IMR-90 (cell line): ENCODE measurements at regions not wholly inside any gene's neighbourhood (a gene's known extent, or its start where the extent isn't known, plus 50 kb on each side); places are given as distances from the start of the nearest gene placed in this dataset.
A peak's percentile ranks its signal among the peaks of the same experiment; 100 is the strongest.

ENCODE experiments used
- ATAC-seq: fragments of 200-7000 bp; cut with Tn5 transposase; 2 replicates; pipeline ENCODE4 v1.9.1; 2020; ENCODE audit warnings: low read depth, mild to moderate bottlenecking, moderate library complexity
- BruUV-seq: library from RNA; stranded (reverse); fragments of 400-500 nt; replicated peaks from 2 replicates; lab custom pipeline; 2021; lab: Mats Ljungman, UMichigan
- CTCF ChIA-PET: fragments of 300-600 bp; formaldehyde crosslinking; extraction: SDS; loops from one replicate; lab custom pipeline; 2021; ENCODE audit warnings: antibody characterized with exemption; lab: Yijun Ruan, JAX
- POLR2A ChIA-PET: fragments of 300-600 bp; sonication (Branson Sonifier 250); formaldehyde crosslinking; loops from one replicate; lab custom pipeline; 2022; ENCODE audit warnings: antibody characterized with exemption; ENCODE audit not compliant: unreplicated experiment; lab: Charles Lee
- DNase-seq: peaks from one replicate; pipeline ENCODE4 v3.0.0; 2013
- H2AFZ ChIP-seq: replicated peaks from 2 replicates; pipeline ENCODE3; 2013; ENCODE audit warnings: low read length, mild to moderate bottlenecking; ENCODE audit not compliant: poor library complexity
- H2AK5ac ChIP-seq: 2 replicates; pipeline ENCODE4 v1.6.1; 2013; ENCODE audit warnings: low read depth, low read length, inconsistent platforms
- H2AK9ac ChIP-seq: replicated peaks from 2 replicates; pipeline ENCODE3; 2013; ENCODE audit warnings: mild to moderate bottlenecking, low read depth, low read length, moderate library complexity; ENCODE audit not compliant: poor library complexity
- H2BK120ac ChIP-seq: 2 replicates; pipeline ENCODE4 v1.6.1; 2013; ENCODE audit warnings: low read depth, low read length, inconsistent platforms
- H2BK15ac ChIP-seq: 3 replicates; pipeline ENCODE4 v1.6.1; 2013; ENCODE audit warnings: low read depth, low read length, inconsistent platforms
- H2BK20ac ChIP-seq: 2 replicates; pipeline ENCODE4 v1.6.1; 2013; ENCODE audit warnings: low read depth, mild to moderate bottlenecking, inconsistent platforms, low read length, moderate library complexity
- H2BK5ac ChIP-seq: 2 replicates; pipeline ENCODE4 v1.6.1; 2013; ENCODE audit warnings: mild to moderate bottlenecking, low read depth, low read length, inconsistent platforms; ENCODE audit not compliant: poor library complexity, severe bottlenecking
- H3K14ac ChIP-seq: replicated peaks from 2 replicates; pipeline ENCODE4 v1.6.1; 2013; ENCODE audit warnings: low read depth, low read length, inconsistent platforms
- H3K18ac ChIP-seq: 2 replicates; pipeline ENCODE4 v1.6.1; 2013; ENCODE audit warnings: low read depth, low read length, control low read depth
- H3K23ac ChIP-seq: 2 replicates; pipeline ENCODE4 v1.6.1; 2013; ENCODE audit warnings: low read depth, low read length, inconsistent platforms
- H3K27ac ChIP-seq: 2 replicates; pipeline ENCODE4 v1.5.1; 2013; ENCODE audit warnings: mild to moderate bottlenecking, control low read depth, low read length; ENCODE audit not compliant: insufficient read depth
- H3K27me3 ChIP-seq: 2 replicates; pipeline ENCODE4 v1.6.1; 2013; ENCODE audit warnings: low read length; ENCODE audit not compliant: control insufficient read depth, insufficient read depth
- H3K36me3 ChIP-seq: 2 replicates; pipeline ENCODE4 v1.6.1; 2013; ENCODE audit warnings: low read length, mixed read lengths; ENCODE audit not compliant: control insufficient read depth, insufficient read depth
- H3K4ac ChIP-seq: 2 replicates; pipeline ENCODE4 v1.6.1; 2013; ENCODE audit warnings: low read depth, low read length, inconsistent platforms
- H3K4me1 ChIP-seq: 2 replicates; pipeline ENCODE4 v1.6.1; 2013; ENCODE audit warnings: low read length, mixed read lengths; ENCODE audit not compliant: control insufficient read depth, insufficient read depth
- H3K4me2 ChIP-seq: 2 replicates; pipeline ENCODE4 v1.6.1; 2013; ENCODE audit warnings: low read depth, mild to moderate bottlenecking, control low read depth, low read length, moderate library complexity
- H3K4me3 ChIP-seq: 2 replicates; pipeline ENCODE4 v1.5.1; 2013; ENCODE audit warnings: low read depth, mild to moderate bottlenecking, control low read depth, low read length, moderate library complexity; ENCODE audit not compliant: insufficient read depth
- H3K56ac ChIP-seq: 2 replicates; pipeline ENCODE4 v1.6.1; 2013; ENCODE audit warnings: low read length, inconsistent platforms; ENCODE audit not compliant: insufficient read depth; ENCODE audit errors: extremely low read depth
- H3K79me1 ChIP-seq, 2 experiments: 2 replicates each; pipeline ENCODE4 v1.6.1; 2013; ENCODE audit warnings: low read length in 2 of 2, inconsistent platforms in 1 of 2, low read depth in 1 of 2
- H3K9ac ChIP-seq: 2 replicates; pipeline ENCODE4 v1.6.1; 2013; ENCODE audit warnings: low read depth, low read length, control low read depth
- H3K9me1 ChIP-seq: 2 replicates; pipeline ENCODE4 v1.6.1; 2013; ENCODE audit warnings: low read length, inconsistent platforms; ENCODE audit not compliant: insufficient read depth
- H3K9me3 ChIP-seq: 2 replicates; pipeline ENCODE4 v1.6.1; 2013; ENCODE audit warnings: low read length; ENCODE audit not compliant: control insufficient read depth, insufficient read depth
- H4K20me1 ChIP-seq: 2 replicates; pipeline ENCODE4 v1.6.1; 2013; ENCODE audit warnings: low read length, inconsistent platforms; ENCODE audit not compliant: insufficient read depth
- H4K5ac ChIP-seq: 2 replicates; pipeline ENCODE4 v1.6.1; 2013; ENCODE audit warnings: mild to moderate bottlenecking, low read depth, low read length, control low read depth
- H4K8ac ChIP-seq, 2 experiments: 2 replicates each; pipeline ENCODE4 v1.6.1; 2013; ENCODE audit warnings: low read depth in 2 of 2, low read length in 2 of 2, control low read depth in 1 of 2, inconsistent platforms in 1 of 2
- H4K91ac ChIP-seq: 2 replicates; pipeline ENCODE4 v1.6.1; 2013; ENCODE audit warnings: low read depth, low read length, inconsistent platforms; ENCODE audit not compliant: insufficient read depth
- BHLHE40 ChIP-seq: fragments of 150-350 bp; IDR thresholded peaks from 2 replicates; pipeline ENCODE4 v1.6.1; 2016; ENCODE audit warnings: mild to moderate bottlenecking, low read depth, low read length
- CEBPB ChIP-seq: IDR thresholded peaks from 2 replicates; pipeline ENCODE4 v1.6.1; 2012; ENCODE audit warnings: low read depth, low read length, improper control_type of control experiment
- CTCF ChIP-seq: conservative IDR thresholded peaks from 2 replicates; pipeline ENCODE4 v1.5.1; 2012; ENCODE audit warnings: mild to moderate bottlenecking, low read depth, low read length, improper control_type of control experiment
- ELK1 ChIP-seq: fragments of 150-350 bp; IDR thresholded peaks from 2 replicates; pipeline ENCODE4 v1.6.1; 2016; ENCODE audit warnings: low read depth, mild to moderate bottlenecking, low read length, moderate library complexity, borderline replicate concordance
- FOS ChIP-seq: fragments of 150-350 bp; IDR thresholded peaks from 2 replicates; pipeline ENCODE4 v1.6.1; 2016; ENCODE audit warnings: low read depth, low read length
- MAFK ChIP-seq: IDR thresholded peaks from 2 replicates; pipeline ENCODE4 v1.6.1; 2012; ENCODE audit warnings: low read depth, low read length, improper control_type of control experiment
- MAZ ChIP-seq: IDR thresholded peaks from 2 replicates; pipeline ENCODE4 v1.6.1; 2012; ENCODE audit warnings: low read depth, mild to moderate bottlenecking, low read length, improper control_type of control experiment, moderate library complexity, borderline replicate concordance
- MXI1 ChIP-seq: IDR thresholded peaks from 2 replicates; pipeline ENCODE4 v1.6.1; 2012; ENCODE audit warnings: low read depth, mild to moderate bottlenecking, low read length, moderate library complexity, borderline replicate concordance
- NFE2L2 ChIP-seq: fragments of 150-350 bp; IDR thresholded peaks from 2 replicates; pipeline ENCODE4 v1.6.1; 2016; ENCODE audit warnings: low read depth, mild to moderate bottlenecking, low read length
- POLR2A ChIP-seq: IDR thresholded peaks from 2 replicates; pipeline ENCODE4 v1.6.1; 2012; ENCODE audit warnings: mild to moderate bottlenecking, low read depth, low read length
- RCOR1 ChIP-seq: IDR thresholded peaks from 2 replicates; pipeline ENCODE4 v1.6.1; 2012; ENCODE audit warnings: mild to moderate bottlenecking, low read length, improper control_type of control experiment; ENCODE audit not compliant: insufficient replicate concordance
- RFX5 ChIP-seq: IDR thresholded peaks from 2 replicates; pipeline ENCODE4 v1.8.0; 2012; ENCODE audit warnings: low read depth, mild to moderate bottlenecking, low read length, moderate library complexity
- SMC3 ChIP-seq: fragments of 150-350 bp; IDR thresholded peaks from 2 replicates; pipeline ENCODE4 v1.6.1; 2016; ENCODE audit warnings: low read depth, mild to moderate bottlenecking, antibody characterized with exemption, low read length, moderate library complexity
- USF2 ChIP-seq: fragments of 150-350 bp; IDR thresholded peaks from 2 replicates; pipeline ENCODE4 v1.6.1; 2017; ENCODE audit warnings: mild to moderate bottlenecking, antibody characterized with exemption, low read length, low read depth
- WGBS, 2 experiments: methylation state at CpG; one replicate each; pipeline versions ENCODE4 v1.1.5 to v1.1.7; 2013; ENCODE audit warnings: missing lambda C conversion rate in 2 of 2; ENCODE audit not compliant: insufficient read length in 1 of 2; ENCODE audit errors: extremely low coverage in 2 of 2; 5-methylcytosine and 5-hydroxymethylcytosine counted together
- dilution Hi-C: fragments of 300-500 bp; cut with HindIII; formaldehyde crosslinking; loops from one replicate; pipeline ENCODE4 v1.14.3; 2018; ENCODE audit warnings: low sequenced_read_pairs; ENCODE audit not compliant: unreplicated experiment
- in situ Hi-C: fragments of 300-500 bp; cut with MboI; formaldehyde crosslinking; loops from 3 replicates; pipeline ENCODE4 v1.14.3; 2019; ENCODE audit warnings: low sequenced_read_pairs, inconsistent platforms, mixed read lengths
- intact Hi-C: fragments of 100-400 bp; cut with micrococcal nuclease; formaldehyde crosslinking; loops from 2 replicates; pipeline ENCODE4 v1.10.0; 2022

GRCh38 chr6:71509191-71510005, 220.8 kb downstream of the OGFRL1 start:
- H3K4me2 ChIP-seq, result no peak overlapping the region
- no peak for TF ChIP-seq CTCF
- TF ChIP-seq NFE2L2, result no peak
- TF ChIP-seq MXI1, result no peak
- no peak for TF ChIP-seq ELK1
- no peak for TF ChIP-seq RFX5
- TF ChIP-seq CEBPB, result no peak
- TF ChIP-seq POLR2A, result no peak
- TF ChIP-seq MAZ, result no peak
- no peak for TF ChIP-seq SMC3
- TF ChIP-seq BHLHE40, result no peak
- TF ChIP-seq USF2, result no peak
- TF ChIP-seq MAFK, result no peak
- TF ChIP-seq FOS, result no peak
- TF ChIP-seq RCOR1, result no peak

More at GRCh38 chr6:71509191-71510005, 220.8 kb downstream of the OGFRL1 start:
- peaks cover 8% of the 10 kb centered on the region for H3K4me1 ChIP-seq
- peak overlapping the region; percentile 1; the same call in 1 of the 3 replicates for H2BK15ac ChIP-seq
- H2AK5ac ChIP-seq, result no peak overlapping the region
- WGBS, 2 experiments, result no CpG with 5 or more reads among the region's 1 CpG
- no peak overlapping the region for H3K4ac ChIP-seq
- intact Hi-C loops, result loop anchor here (1.0 to 10.0 kb wide), 5 partner anchors 42 to 495 kb away; no protein-coding TSS in a partner anchor
- no peak overlapping the region for H3K56ac ChIP-seq
- no peak overlapping the region for H3K27ac ChIP-seq
- no peak overlapping the region for H2AK9ac ChIP-seq
- peak overlapping the region; percentile 16; the same call in 1 of the 2 replicates for H2BK120ac ChIP-seq
- no peaks in the 10 kb centered on the region for H4K20me1 ChIP-seq
- H3K9me3 ChIP-seq, result no peaks in the 10 kb centered on the region
- POLR2A ChIA-PET, result interaction anchor here (0.6 kb wide), 1 partner anchor 124 kb away, joined by 7 read pairs; no protein-coding TSS in a partner anchor
- peak overlapping the region in 1 of 2 experiments; percentile 26; a peak in 1 of 4 replicates for H4K8ac ChIP-seq
- no peak overlapping the region for H3K4me3 ChIP-seq
- ATAC-seq (peak; percentile 55), DNase-seq (peak; percentile 43)
- H3K18ac ChIP-seq, result no peak overlapping the region
- H4K5ac ChIP-seq, result no peak overlapping the region
- no peaks in the 10 kb centered on the region for H3K79me1 ChIP-seq
- no TSS peak for BruUV-seq
- no peak overlapping the region for H4K91ac ChIP-seq
- CTCF ChIA-PET, result interaction anchor here (0.6 to 2.0 kb wide), 10 partner anchors 8 to 315 kb away, joined by 3 to 8 read pairs (median 4); no protein-coding TSS in a partner anchor
- no peaks in the 10 kb centered on the region for H3K27me3 ChIP-seq
- no peaks in the 10 kb centered on the region for H3K36me3 ChIP-seq
- no peak overlapping the region for H3K9ac ChIP-seq
- H2BK20ac ChIP-seq, result 0 out of 2 replicates have a peak overlapping the region, but pooled peaks have one; percentile 9
- no peak overlapping the region for H2AFZ ChIP-seq
- no peaks in the 10 kb centered on the region for H3K9me1 ChIP-seq
- dilution Hi-C loops, result no loop called here
- in situ Hi-C loops, result loop anchor here (5.0 to 10.0 kb wide), 3 partner anchors 95 to 315 kb away; no protein-coding TSS in a partner anchor
- no peak overlapping the region; the same call in 1 of the 2 replicates for H3K23ac ChIP-seq
- H2BK5ac ChIP-seq, result no peak overlapping the region
- peak overlapping the region; percentile 4; the same call in 1 of the 2 replicates for H3K14ac ChIP-seq
